Activated naive CD4-positive, alpha-beta T cell treated with anti-CD3 and anti-CD28 coated beads for 36 hours (primary cell): ENCODE measurements at regions not wholly inside any gene's neighbourhood (a gene's known extent, or its start where the extent isn't known, plus 50 kb on each side); places are given as distances from the start of the nearest gene placed in this dataset.

Source experiments
- CTCF ChIA-PET: fragments of 350-600 bp; sonication (Branson Sonifier 250); formaldehyde crosslinking; loops from one replicate; lab custom pipeline; 2021; ENCODE audit warnings: antibody characterized with exemption; lab: Charles Lee
- DNase-seq: peaks from one replicate; pipeline ENCODE4 v3.0.0-alpha.2; 2020
- H3K27ac Mint-ChIP-seq: one replicate; pipeline ENCODE4 v1.8.0; 2021; ENCODE audit warnings: mild to moderate bottlenecking, mixed read lengths
- H3K27me3 Mint-ChIP-seq: one replicate; pipeline ENCODE4 v1.8.0; 2021; ENCODE audit warnings: low read depth, mixed read lengths
- H3K36me3 Mint-ChIP-seq: one replicate; pipeline ENCODE4 v1.8.0; 2021; ENCODE audit warnings: low read depth, mixed read lengths
- H3K4me1 Mint-ChIP-seq: one replicate; pipeline ENCODE4 v1.8.0; 2021; ENCODE audit warnings: low read depth, mixed read lengths
- H3K4me3 Mint-ChIP-seq: one replicate; pipeline ENCODE4 v1.8.0; 2021; ENCODE audit warnings: mild to moderate bottlenecking, moderate library complexity, mixed read lengths
- H3K9me3 Mint-ChIP-seq: one replicate; pipeline ENCODE4 v1.8.0; 2021; ENCODE audit warnings: mixed read lengths
- intact Hi-C: fragments of 100-400 bp; cut with micrococcal nuclease; formaldehyde crosslinking; loops from one replicate; pipeline ENCODE4 v1.15.1; 2023

DNA sequence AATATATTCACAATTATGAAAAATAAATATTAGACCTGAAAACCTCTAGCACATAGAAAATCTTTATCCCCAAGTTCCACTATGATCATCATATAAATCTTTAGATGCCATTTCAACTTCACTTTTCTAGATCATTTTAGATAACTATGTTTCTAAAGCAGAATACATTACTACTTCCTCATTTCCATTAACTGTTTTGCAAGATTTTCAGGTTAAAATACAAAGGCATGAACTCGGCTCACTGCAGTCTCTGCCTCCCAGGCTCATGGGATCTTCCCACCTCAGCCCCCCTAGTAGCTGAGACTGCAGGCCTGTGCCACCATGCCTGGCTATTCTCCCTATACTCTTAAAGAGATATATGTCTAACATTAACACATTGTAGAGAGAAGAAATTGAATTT is 1365.9 kb upstream of the AGA start:
- intact Hi-C loops: no loop called here
- no peak overlapping the region for H3K27ac Mint-ChIP-seq
- H3K4me3 Mint-ChIP-seq: no peak overlapping the region
- H3K9me3 Mint-ChIP-seq: peaks cover 3% of the 10 kb centered on the region
- no peak for DNase-seq
- no peaks in the 10 kb centered on the region for H3K4me1 Mint-ChIP-seq
- H3K36me3 Mint-ChIP-seq: no peaks in the 10 kb centered on the region
- CTCF ChIA-PET: no interaction called here
- no peaks in the 10 kb centered on the region for H3K27me3 Mint-ChIP-seq

DNA sequence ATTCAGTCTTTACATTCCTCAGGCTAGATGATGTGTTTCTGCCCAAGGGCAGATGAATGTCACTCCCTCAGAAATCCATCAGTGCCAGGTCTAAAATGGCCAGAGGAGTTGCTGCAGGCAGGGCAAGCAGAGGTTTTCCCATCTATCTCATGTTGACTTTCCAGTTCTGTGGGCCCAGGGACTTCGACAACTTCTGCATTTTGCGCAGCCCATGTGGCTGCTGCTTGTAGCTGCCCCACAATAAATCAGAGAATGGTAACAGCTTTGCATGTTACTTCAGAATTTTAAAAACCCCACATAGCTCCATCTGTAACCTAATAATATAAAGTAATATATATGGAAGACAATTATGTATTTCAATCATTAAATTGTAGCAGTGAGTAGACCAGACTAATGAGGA is 1367.7 kb upstream of the AGA start:
- Mint-ChIP-seq H3K36me3 (no peaks in the 10 kb centered on the region), H3K4me3 (no peak overlapping the region), H3K9me3 (peaks cover 1% of the 10 kb centered on the region), H3K4me1 (no peaks in the 10 kb centered on the region), H3K27ac (no peak overlapping the region), H3K27me3 (no peaks in the 10 kb centered on the region)
- no peak for DNase-seq
- CTCF ChIA-PET: no interaction called here
- intact Hi-C loops: no loop called here

GRCh38 chr4:178811356-178811755 is 1369.1 kb upstream of the AGA start:
- peaks cover 3% of the 10 kb centered on the region for H3K9me3 Mint-ChIP-seq
- intact Hi-C loops: no loop called here

DNA sequence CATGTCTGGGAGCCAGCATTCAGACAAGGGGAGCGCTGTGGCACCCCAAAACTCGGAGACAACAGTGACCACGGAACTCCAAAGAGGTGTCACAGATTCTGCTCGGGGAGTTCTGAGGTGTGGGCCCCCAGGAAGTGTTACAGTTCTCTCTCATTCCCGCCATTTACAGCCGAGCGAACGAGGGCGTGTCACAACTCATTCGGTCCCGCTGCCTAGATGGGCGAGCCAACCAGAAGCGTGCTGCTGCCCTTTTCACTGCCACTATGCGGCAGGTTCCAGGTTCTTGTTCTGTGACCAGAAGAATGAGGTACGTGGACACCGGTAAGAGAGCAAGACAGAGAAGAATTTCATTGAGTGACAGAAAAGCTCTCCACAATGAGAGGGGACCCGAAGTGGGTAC is 1370.6 kb upstream of the AGA start:
- DNase-seq: no peak
- Mint-ChIP-seq H3K27ac (no peak overlapping the region), H3K27me3 (no peaks in the 10 kb centered on the region), H3K4me3 (no peak overlapping the region), H3K4me1 (no peaks in the 10 kb centered on the region), H3K9me3 (peaks cover 2% of the 10 kb centered on the region), H3K36me3 (no peaks in the 10 kb centered on the region)
- CTCF ChIA-PET: no interaction called here
- intact Hi-C loops: no loop called here

More at GRCh38 chr4:178811356-178811755, 1369.1 kb upstream of the AGA start:
- no peaks in the 10 kb centered on the region for H3K27me3 Mint-ChIP-seq
- H3K4me3 Mint-ChIP-seq: no peak overlapping the region
- no peak overlapping the region for H3K27ac Mint-ChIP-seq
- no peak for DNase-seq
- H3K4me1 Mint-ChIP-seq: no peaks in the 10 kb centered on the region
- H3K36me3 Mint-ChIP-seq: no peaks in the 10 kb centered on the region
- CTCF ChIA-PET: no interaction called here

DNA sequence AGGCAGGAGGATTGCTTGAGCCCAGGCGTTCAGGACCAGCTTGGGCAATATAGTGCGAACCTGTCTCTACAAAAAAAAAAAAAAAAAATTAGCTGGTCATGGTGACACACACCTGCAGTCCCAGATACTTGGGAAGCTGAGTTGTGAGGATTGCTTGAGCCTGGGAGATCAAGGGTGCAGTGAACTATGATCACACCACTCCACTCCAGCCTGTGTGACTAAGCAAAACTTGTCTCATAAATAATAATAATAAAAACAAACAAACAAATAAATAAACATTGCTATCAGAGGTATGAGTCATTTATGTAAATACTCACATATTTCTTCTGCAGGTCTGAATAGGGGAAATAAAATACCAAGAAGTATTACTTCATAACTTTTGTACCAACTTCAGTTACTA is 1372.7 kb upstream of the AGA start:
- no peaks in the 10 kb centered on the region for H3K4me1 Mint-ChIP-seq
- CTCF ChIA-PET: no interaction called here

GRCh38 chr4:178823673-178824295 is 1381.5 kb upstream of the AGA start:
- no peak for DNase-seq
- Mint-ChIP-seq H3K27me3 (no peaks in the 10 kb centered on the region), H3K4me3 (no peak overlapping the region), H3K36me3 (no peaks in the 10 kb centered on the region), H3K4me1 (no peaks in the 10 kb centered on the region), H3K27ac (no peak overlapping the region), H3K9me3 (no peaks in the 10 kb centered on the region)
- CTCF ChIA-PET: no interaction called here
- intact Hi-C loops: no loop called here

More for the DNA sequence above, 1372.7 kb upstream of the AGA start:
- no peak for DNase-seq
- Mint-ChIP-seq H3K4me3 (no peak overlapping the region), H3K27ac (no peak overlapping the region), H3K27me3 (no peaks in the 10 kb centered on the region), H3K36me3 (no peaks in the 10 kb centered on the region), H3K9me3 (peaks cover 2% of the 10 kb centered on the region)
- intact Hi-C loops: no loop called here

DNA sequence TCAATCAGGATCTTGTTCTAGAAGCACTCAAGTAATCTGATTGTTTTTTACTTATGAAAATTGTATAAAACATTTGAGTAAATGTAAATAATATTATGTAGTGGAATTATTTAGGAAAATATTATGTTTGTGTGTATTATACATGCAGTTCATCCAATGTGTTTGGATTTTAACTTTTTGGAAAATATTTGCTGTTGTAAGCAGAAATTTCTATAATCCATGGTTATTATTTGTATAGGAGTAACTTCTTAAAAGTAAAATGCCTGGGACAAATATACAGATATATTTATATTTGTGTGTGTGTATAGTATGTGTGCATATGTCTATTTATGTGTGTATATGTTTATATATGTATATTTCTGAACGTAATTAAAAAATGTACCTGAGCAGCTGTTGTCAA is 1394.6 kb upstream of the AGA start:
- no peak overlapping the region for H3K4me3 Mint-ChIP-seq
- CTCF ChIA-PET: no interaction called here
- no peaks in the 10 kb centered on the region for H3K4me1 Mint-ChIP-seq
- H3K36me3 Mint-ChIP-seq: no peaks in the 10 kb centered on the region
- no peak for DNase-seq
- H3K27me3 Mint-ChIP-seq: no peaks in the 10 kb centered on the region
- intact Hi-C loops: no loop called here
- H3K9me3 Mint-ChIP-seq: no peaks in the 10 kb centered on the region
- no peak overlapping the region for H3K27ac Mint-ChIP-seq

DNA sequence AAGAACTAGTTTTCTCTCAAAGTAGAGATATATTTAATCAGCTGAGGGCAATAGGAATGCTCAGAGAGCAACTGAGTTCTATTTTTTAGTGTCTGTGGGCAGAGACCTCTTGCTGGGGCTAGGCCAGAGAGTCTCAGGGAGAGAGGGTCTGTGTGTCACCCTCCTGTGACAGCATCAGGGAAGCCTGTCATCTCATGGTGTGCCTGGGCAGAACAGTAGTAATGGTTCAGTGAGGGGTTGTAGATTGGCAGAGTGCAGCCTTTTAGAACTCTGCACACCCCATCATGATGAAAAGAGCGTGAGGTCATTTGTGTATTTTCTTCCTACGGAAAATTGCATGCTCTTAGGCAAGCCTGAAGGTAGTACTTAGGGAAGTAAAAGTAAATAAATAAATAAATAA is 1396.5 kb upstream of the AGA start:
- H3K4me1 Mint-ChIP-seq: no peaks in the 10 kb centered on the region
- H3K9me3 Mint-ChIP-seq: no peaks in the 10 kb centered on the region
- no peak overlapping the region for H3K27ac Mint-ChIP-seq
- H3K27me3 Mint-ChIP-seq: no peaks in the 10 kb centered on the region
- intact Hi-C loops: no loop called here
- CTCF ChIA-PET: no interaction called here
- no peak for DNase-seq
- H3K36me3 Mint-ChIP-seq: no peaks in the 10 kb centered on the region
- no peak overlapping the region for H3K4me3 Mint-ChIP-seq

DNA sequence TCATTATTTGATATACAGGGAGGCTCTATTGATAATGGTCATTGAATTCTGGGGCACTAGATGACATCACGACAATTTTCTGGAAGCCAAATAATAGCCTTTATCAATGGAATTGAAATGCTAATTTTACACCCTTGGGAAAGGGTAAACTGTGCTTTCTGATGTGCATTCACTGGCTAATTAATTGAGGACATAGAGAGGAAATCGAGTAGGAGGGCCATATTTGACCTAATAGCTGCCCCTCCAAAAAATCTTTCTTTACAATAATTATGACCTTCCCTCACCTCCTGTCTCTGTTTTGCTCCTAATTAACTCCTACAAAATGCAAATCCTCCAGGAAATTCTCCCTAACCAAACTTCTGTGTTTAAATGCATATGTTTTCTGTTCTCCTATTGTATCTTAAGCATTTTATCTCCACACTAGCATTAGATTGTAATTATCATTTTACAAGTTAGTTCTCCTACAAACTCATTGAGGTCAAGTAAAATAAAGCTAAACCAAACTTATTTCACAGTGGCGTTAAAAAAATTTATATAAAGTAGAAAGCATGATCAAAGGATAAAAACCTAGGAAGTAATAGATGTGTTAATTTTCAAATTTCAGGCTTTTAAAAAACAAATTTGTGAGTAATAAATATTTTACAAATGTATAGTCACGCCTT is 1414.0 kb upstream of the AGA start:
- no peaks in the 10 kb centered on the region for H3K4me1 Mint-ChIP-seq
- intact Hi-C loops: no loop called here
- CTCF ChIA-PET: no interaction called here
- no peak overlapping the region for H3K27ac Mint-ChIP-seq
- no peaks in the 10 kb centered on the region for H3K36me3 Mint-ChIP-seq
- peaks cover 3% of the 10 kb centered on the region for H3K9me3 Mint-ChIP-seq
- DNase-seq: no peak
- H3K27me3 Mint-ChIP-seq: no peaks in the 10 kb centered on the region
- no peak overlapping the region for H3K4me3 Mint-ChIP-seq

- intact Hi-C loops: no loop called here
- Mint-ChIP-seq H3K27me3 (no peaks in the 10 kb centered on the region), H3K27ac (no peak overlapping the region), H3K9me3 (no peaks in the 10 kb centered on the region), H3K36me3 (no peaks in the 10 kb centered on the region), H3K4me1 (no peaks in the 10 kb centered on the region), H3K4me3 (no peak overlapping the region)
- no peak for DNase-seq
- CTCF ChIA-PET: no interaction called here
These were observed 1429.2 kb upstream of the AGA start for GRCh38 chr4:178871476-178871875.

DNA sequence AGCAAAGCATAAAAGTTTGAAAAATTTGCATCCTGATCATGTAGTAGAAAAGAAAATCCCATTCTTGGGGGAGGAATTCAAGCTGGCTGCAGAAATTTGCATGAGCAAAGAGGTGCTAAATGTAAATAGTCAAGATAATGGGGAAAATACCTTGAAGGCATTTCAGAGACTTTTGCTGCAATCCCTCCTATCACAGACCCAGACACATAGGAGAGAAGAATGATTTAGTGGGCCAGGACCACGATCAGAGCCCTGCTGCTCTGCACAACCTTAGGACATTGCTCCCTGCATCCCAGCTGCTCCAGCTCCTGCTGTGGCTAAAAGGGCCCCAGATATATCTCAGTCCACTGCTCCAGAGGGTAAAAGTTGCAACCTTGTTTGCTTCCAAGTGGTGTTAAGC is 1439.7 kb upstream of the AGA start:
- no peaks in the 10 kb centered on the region for H3K27me3 Mint-ChIP-seq
- DNase-seq: no peak
- CTCF ChIA-PET: no interaction called here
- no peak overlapping the region for H3K4me3 Mint-ChIP-seq
- H3K36me3 Mint-ChIP-seq: no peaks in the 10 kb centered on the region
- no peaks in the 10 kb centered on the region for H3K4me1 Mint-ChIP-seq
- intact Hi-C loops: no loop called here
- peaks cover 12% of the 10 kb centered on the region for H3K9me3 Mint-ChIP-seq
- H3K27ac Mint-ChIP-seq: no peak overlapping the region

GRCh38 chr4:178894126-178894525 is 1451.9 kb upstream of the AGA start:
- H3K27me3 Mint-ChIP-seq: no peaks in the 10 kb centered on the region
- H3K27ac Mint-ChIP-seq: no peak overlapping the region
- H3K4me3 Mint-ChIP-seq: no peak overlapping the region
- no peaks in the 10 kb centered on the region for H3K9me3 Mint-ChIP-seq
- DNase-seq: no peak
- no peaks in the 10 kb centered on the region for H3K4me1 Mint-ChIP-seq
- intact Hi-C loops: no loop called here
- no peaks in the 10 kb centered on the region for H3K36me3 Mint-ChIP-seq
- CTCF ChIA-PET: no interaction called here

- Mint-ChIP-seq H3K9me3 (peaks cover 3% of the 10 kb centered on the region), H3K4me1 (no peaks in the 10 kb centered on the region), H3K27ac (no peak overlapping the region), H3K36me3 (no peaks in the 10 kb centered on the region), H3K4me3 (no peak overlapping the region), H3K27me3 (no peaks in the 10 kb centered on the region)
- CTCF ChIA-PET: no interaction called here
- intact Hi-C loops: no loop called here
- no peak for DNase-seq
These were observed 1456.8 kb upstream of the AGA start for GRCh38 chr4:178899084-178899483.
